Central memory CD4-positive, alpha-beta T cell (primary cell): ENCODE measurements at regions not wholly inside any gene's neighbourhood (a gene's known extent, or its start where the extent isn't known, plus 50 kb on each side); places are given as distances from the start of the nearest gene placed in this dataset.

Experiments used
- DNase-seq: peaks from one replicate; pipeline ENCODE4 v3.0.0; 2022

DNA sequence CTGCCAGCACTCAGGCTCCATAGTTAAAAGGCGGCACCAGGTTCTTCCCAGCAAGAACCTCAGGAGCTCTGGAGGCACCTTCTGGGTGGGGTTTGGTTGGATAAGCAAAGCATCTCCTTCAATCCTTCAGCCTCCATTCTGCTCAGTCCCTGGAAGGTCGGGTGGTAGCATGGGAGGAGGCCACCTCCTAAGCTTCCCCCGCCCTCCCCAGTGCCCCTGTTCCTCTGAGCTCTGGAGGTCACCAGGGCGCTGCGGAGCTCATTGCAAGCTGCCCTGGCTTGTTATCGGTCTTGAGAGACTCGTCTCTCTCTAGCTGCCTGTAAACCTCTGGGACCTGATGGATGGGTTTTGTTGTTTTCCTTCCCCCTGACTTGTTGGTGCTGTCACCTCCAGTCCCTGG is 124.8 kb downstream of the RPLP1 start:
- DNase-seq: no peak

DNA sequence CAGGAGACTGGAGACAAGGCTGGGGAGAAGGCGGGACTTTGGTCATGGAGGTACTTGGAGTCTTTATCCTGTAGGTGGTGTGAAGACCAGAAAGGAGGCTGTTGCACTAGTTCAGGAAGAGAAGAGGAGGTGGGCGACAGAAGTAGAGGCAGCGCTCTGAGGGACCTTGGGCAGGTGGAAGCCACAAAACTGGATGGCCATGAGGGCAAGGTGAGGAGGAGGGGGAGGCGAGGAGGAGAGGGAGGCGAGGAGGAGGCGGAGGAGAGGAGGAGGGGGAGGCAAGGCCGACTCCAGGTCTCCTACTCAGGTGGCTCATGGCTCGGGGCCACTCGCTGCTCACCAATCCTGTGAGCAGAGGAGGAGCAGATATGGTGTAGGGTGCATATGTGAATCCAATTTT is 125.6 kb downstream of the RPLP1 start:
- no peak for DNase-seq

- DNase-seq: no peak
Measured at GRCh38 chr15:69578787-69579583, 126.4 kb downstream of the RPLP1 start.

DNA sequence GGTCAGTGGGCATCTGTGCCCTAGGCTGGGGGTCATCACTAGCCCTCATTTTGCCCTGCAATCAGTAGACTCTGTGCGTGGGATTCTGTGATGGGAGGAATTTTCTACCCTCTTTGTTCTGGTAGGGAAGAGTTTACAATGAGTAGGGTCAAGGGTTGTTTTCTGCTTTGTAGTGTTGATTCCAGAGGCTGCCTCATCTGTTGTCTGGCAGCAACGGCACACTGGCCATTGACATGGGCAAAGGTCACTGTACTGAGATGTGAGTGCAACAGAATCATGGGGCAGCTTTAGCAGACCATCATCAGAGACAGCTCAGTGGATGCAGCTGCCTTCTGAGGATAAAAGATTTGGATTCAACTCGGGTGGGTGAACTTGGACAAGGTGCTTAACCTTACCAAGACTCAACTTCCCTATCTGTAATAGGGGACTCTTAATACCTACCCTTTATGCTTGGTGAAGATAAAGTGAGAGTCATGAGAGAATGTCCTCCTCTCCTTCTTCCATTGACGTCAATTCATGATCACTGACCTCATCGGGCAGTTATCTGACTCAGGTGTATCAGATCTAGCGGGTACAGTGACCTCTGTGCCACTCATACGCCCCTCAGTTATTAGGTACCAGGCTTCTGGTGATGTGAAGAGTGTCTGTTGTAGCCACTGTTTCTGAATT is 127.5 kb downstream of the RPLP1 start:
- no peak for DNase-seq

GRCh38 chr15:69583626-69584025 is 131.0 kb downstream of the RPLP1 start:
- no peak for DNase-seq

DNA sequence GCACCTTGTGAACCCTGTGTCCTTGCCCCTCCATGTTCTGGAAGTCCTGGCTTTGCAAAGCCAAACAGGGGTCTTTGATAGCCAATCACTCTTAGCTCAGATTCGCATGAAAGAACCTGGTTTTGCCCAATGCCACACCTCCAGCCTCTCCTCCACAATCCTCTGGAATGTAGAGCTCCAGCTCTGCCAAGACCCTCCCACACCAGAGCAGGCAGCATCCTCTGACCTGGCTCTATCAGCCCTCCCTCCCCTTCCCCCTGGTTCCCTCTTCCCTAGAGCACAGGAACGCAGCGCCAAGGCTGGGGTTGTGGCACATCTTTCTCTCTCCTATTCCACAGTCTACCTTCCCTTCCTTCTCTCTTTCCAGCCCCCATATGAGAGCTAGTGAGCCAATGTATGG is 133.3 kb downstream of the RPLP1 start:
- DNase-seq: no peak

DNA sequence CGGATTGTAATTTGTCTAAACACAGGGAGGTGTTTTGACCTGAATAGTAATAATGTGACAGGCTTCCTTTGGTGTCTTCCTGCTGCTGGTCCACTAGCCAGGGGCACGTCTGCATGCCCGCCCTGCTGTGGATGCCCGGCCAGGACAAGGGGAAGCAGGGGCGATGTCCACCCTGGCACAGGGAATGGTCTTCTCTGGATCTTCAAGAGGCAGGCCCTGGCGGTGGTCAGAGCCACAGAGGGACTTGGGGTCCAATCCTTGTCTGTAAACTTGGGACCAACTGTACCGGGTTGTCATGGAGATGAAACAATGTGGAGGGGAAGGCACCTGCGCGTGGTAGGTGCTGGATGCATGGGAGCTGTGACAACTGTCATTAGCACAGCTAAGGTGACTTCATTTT is 134.1 kb downstream of the RPLP1 start:
- DNase-seq: no peak

GRCh38 chr15:69587723-69588426 is 135.3 kb downstream of the RPLP1 start:
- DNase-seq: no peak

- no peak for DNase-seq
Measured at GRCh38 chr15:69590201-69590710, 137.6 kb downstream of the RPLP1 start.

DNA sequence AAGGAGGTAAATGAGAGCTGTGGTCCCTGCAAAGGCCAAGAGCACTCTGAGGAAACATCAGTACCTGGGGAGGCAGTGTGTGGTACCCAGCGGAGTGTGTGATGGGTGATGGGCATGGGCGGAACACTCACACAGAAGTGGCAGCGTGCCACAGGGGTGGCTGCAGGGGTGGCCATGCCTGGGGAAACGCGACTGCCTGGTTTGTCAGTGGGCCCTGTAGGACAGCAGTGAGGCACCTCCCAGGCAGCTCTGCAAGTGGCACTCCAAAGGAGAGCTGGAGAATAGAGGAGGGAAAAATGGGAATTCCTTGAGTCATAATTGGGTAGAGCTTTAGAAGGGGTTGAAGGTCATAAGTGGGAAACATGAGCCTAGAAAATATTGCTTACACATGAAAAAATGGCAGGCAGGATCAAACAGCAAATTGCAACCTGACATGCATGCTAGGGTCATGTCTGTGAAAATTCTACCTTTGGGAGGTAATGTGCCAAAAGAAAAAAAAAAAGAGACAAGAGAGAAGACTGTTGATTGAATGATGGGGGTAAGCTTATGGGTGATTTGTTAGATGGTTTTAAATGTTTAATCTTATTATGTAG is 138.4 kb downstream of the RPLP1 start:
- DNase-seq: no peak

GRCh38 chr15:69591905-69592508 is 139.4 kb downstream of the RPLP1 start:
- no peak for DNase-seq

GRCh38 chr15:69592954-69593353 is 140.3 kb downstream of the RPLP1 start:
- DNase-seq: no peak

- DNase-seq: no peak
Measured at GRCh38 chr15:69593488-69593887, 140.9 kb downstream of the RPLP1 start.

DNA sequence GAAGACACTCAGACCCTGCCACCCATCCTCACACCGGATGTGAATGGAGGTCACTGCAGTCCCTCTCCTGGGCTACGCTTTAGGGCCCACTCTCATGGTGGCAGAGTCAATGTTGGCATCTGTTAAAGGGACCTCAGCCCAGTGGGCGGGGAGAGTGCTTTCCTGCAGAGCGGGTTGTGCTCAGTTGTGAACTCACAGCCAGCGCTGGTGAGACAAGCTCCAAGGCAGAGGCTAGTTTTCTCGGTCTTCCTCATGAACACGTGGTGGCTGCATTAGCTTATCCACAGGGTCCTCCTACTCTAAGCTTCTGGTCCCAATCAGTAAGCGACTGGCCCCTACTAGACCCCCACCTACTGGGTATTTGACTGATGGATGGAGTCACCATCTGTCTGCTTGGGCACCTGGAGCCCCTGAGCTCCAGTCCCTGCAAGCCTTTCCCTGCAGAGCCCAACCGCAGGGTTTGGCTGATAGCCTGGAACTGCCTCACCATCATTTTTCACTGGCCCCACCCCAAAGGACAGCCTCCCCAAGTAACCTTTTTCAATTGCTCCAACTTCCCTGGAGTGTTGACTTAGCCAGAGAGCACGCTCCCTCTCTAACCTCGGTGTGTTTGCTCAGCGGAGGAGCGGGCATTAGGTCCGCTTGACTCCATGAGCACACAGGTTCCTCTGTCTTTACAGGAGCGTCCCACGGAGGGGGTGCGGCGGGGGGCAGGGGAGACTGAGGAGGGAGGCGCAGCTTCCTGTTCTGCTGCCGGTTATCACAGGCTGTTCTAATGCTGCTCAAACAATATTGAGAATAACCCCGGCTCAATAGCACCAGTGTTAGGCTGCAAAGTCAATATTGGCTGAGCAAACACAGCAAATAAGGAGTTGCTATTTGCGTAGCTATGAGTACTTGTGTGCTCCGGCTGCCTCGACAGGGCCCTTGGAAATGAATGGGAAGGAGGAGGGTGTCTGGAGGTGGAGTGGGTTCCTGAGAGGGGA is 141.7 kb downstream of the RPLP1 start:
- no peak for DNase-seq

DNA sequence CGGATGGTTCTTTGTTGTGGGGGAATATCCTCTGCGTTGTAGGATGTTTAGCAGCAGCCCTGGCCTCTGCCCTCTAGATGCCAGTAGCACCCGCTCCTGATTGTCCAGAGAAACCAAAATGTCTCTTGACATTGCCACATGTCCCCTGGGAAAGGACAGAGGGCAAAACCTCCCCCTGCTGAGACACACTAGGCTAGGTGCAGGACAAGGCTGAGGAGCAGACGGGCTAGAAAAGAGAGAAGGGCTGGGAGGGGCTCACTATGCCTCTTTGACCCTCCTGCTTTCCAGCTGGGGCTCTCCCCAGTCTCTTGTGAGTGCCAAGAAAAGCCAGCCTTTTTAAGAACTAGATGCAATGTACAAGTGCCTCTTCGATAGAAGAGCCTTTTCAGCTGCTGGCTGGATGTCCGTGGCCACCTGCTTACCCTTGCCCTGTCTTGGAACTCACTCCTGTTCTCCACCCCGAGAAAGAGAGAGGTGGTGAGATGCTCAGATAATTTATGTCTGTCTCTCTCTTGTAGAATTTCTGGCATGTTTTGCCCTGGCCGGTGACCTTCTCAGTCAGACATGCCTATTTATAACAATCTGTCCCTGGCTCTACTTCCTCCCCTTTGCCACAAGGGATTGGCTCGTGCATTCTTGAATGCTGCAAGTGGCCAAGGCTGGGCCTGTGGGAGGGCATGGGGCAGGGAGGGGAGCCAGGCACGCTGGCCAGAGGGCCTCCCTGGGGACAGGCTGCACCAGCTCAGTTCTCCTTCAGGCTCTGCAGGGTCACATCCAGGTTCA is 142.6 kb downstream of the RPLP1 start:
- DNase-seq: no peak

DNA sequence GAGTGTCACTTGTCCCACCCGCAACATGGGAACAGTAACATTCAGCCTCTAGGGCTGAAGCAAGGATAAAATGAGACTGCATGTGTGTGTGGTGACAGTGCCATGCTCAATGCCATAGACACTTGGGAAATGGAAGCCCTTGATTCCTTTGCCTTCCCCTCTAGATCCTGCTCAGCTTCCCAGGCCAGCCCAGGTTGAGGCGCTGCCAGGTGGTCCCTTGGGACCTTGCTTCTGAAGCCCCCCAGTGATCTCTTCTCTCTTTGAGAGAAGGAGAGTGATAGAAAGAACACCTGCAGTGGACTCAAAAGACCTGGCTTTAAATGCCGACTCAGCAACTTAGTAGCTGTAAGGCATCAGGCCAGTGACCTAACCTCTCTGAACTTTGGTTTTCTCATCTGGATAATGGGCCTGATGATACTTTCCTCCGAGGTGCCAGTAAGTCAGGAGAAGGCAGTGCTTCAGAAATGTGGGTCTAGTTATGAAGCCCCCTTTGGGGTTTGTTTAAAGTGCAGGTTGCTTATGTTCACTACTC is 144.5 kb downstream of the RPLP1 start:
- no peak for DNase-seq

GRCh38 chr15:69599271-69599670 is 146.7 kb downstream of the RPLP1 start:
- no peak for DNase-seq

DNA sequence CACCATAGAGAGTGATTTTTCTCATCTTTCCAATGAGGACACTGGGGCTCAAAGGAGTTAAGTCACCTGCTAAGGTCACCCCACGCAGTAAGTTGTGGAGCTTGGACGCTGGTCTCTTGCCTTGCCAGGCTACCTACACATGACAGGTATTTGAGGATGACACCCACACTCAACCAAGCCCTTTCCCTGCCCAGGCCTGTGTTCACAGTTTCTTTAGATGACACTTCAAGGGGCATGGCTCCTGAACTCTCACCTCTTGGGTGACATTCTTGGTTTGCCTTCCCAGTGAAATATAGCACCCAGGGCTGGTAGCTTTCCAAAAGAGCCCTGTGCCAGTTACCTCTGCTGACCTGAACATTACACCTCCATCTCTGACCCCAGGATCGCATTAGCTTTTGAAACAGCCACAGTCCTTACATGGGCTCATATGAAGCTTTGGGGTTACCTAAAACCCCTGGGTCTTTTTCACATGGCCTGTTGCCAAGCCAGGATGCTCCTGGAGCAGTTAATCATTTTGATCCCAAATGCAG is 148.0 kb downstream of the RPLP1 start:
- no peak for DNase-seq

- DNase-seq: no peak
Measured at GRCh38 chr15:69601711-69602504, 149.3 kb downstream of the RPLP1 start.
